ENCODE measurements at regions not wholly inside any gene's neighbourhood (a gene's known extent, or its start where the extent isn't known, plus 50 kb on each side); places are given as distances from the start of the nearest gene placed in this dataset.

GRCh38 chr9:7320139-7320538 lies 479.4 kb downstream of the DMAC1 start:
- TF ChIP-seq CTCF (IDR thresholded peaks at IDR 0.05; ENCODE audit: insufficient read depth, low read length) (no peak), GABPA (IDR thresholded peaks at IDR 0.05; ENCODE audit: low read depth) (no peak), POLR2AphosphoS5 (IDR thresholded peaks at IDR 0.05; ENCODE audit: low read depth) (no peak), SPI1 (IDR thresholded peaks at IDR 0.05; ENCODE audit: borderline replicate concordance, low read depth) (no peak), REST (IDR thresholded peaks at IDR 0.05; ENCODE audit: insufficient replicate concordance, low read depth) (no peak)

Measured in HL-60 (cell line).